Keratinocyte (primary cell): ENCODE measurements at regions not wholly inside any gene's neighbourhood (a gene's known extent, or its start where the extent isn't known, plus 50 kb on each side); places are given as distances from the start of the nearest gene placed in this dataset.

Experiments used
- DNase-seq: peaks from one replicate; pipeline ENCODE4 v3.0.0-alpha.2; 2011; ENCODE audit warnings: low read depth, missing footprints, low spot score
- FAIRE-seq: peaks from 2 replicates; lab custom pipeline; 2011; peaks lifted over from hg19 to GRCh38; lab: Jason Lieb, UNC
- H2AFZ ChIP-seq: 2 replicates; pipeline ENCODE4 v1.6.0; 2012; ENCODE audit warnings: low read length, control low read depth, inconsistent platforms; ENCODE audit not compliant: control insufficient read depth
- H3K27ac ChIP-seq: 2 replicates; pipeline ENCODE4 v1.5.1; 2011; ENCODE audit warnings: low read length; ENCODE audit not compliant: control insufficient read depth, insufficient read depth
- H3K27me3 ChIP-seq: 3 replicates; pipeline ENCODE4 v1.6.0; 2011; ENCODE audit warnings: low read length; ENCODE audit not compliant: control insufficient read depth, insufficient read depth; ENCODE audit errors: extremely low read depth
- H3K36me3 ChIP-seq, 2 experiments: 2 replicates in 1 of 2; 3 replicates in 1 of 2; pipeline ENCODE4 v1.5.1; 2011; ENCODE audit warnings: low read length in 2 of 2, mild to moderate bottlenecking in 1 of 2; ENCODE audit not compliant: control insufficient read depth in 2 of 2, insufficient read depth in 2 of 2; ENCODE audit errors: extremely low read depth in 1 of 2
- H3K4me1 ChIP-seq: 3 replicates; pipeline ENCODE4 v1.5.1; 2011; ENCODE audit warnings: low read length; ENCODE audit not compliant: control insufficient read depth, insufficient read depth; ENCODE audit errors: extremely low read depth
- H3K4me2 ChIP-seq: 3 replicates; pipeline ENCODE4 v1.6.0; 2011; ENCODE audit warnings: low read depth, low read length; ENCODE audit not compliant: control insufficient read depth, insufficient read depth; ENCODE audit errors: extremely low read depth
- H3K4me3 ChIP-seq, 3 experiments: fragments of 200-600 bp in 1 of 3; sonication (generic) in 1 of 3; 2 replicates in 2 of 3; 3 replicates in 1 of 3; pipeline ENCODE4 v1.5.1; 2011 to 2016; ENCODE audit warnings: low read length in 3 of 3, mild to moderate bottlenecking in 3 of 3, control low read depth in 2 of 3, inconsistent platforms in 1 of 3, low read depth in 1 of 3, mixed read lengths in 1 of 3, mixed run types in 1 of 3, moderate library complexity in 1 of 3; ENCODE audit not compliant: control insufficient read depth in 2 of 3, insufficient read depth in 2 of 3; ENCODE audit errors: extremely low read depth in 1 of 3
- H3K79me2 ChIP-seq: 2 replicates; pipeline ENCODE4 v1.6.0; 2012; ENCODE audit warnings: low read length; ENCODE audit not compliant: control insufficient read depth, insufficient read depth
- H3K9ac ChIP-seq: 3 replicates; pipeline ENCODE4 v1.6.0; 2011; ENCODE audit warnings: low read length; ENCODE audit not compliant: control insufficient read depth, insufficient read depth; ENCODE audit errors: extremely low read depth
- H3K9me1 ChIP-seq: 3 replicates; pipeline ENCODE4 v1.6.0; 2011; ENCODE audit warnings: low read length; ENCODE audit not compliant: control insufficient read depth, insufficient read depth; ENCODE audit errors: extremely low read depth
- H3K9me3 ChIP-seq: 2 replicates; pipeline ENCODE4 v1.5.1; 2012; ENCODE audit warnings: low read depth, low read length; ENCODE audit not compliant: control insufficient read depth
- H4K20me1 ChIP-seq: 3 replicates; pipeline ENCODE4 v1.6.0; 2011; ENCODE audit warnings: low read length; ENCODE audit not compliant: control insufficient read depth, insufficient read depth; ENCODE audit errors: extremely low read depth
- CTCF ChIP-seq, 3 experiments: IDR thresholded peaks in 1 of 3; conservative IDR thresholded peaks in 1 of 3; optimal IDR thresholded peaks in 1 of 3; 2 replicates in 2 of 3; 3 replicates in 1 of 3; pipeline versions ENCODE3 to v1.5.1; 2011; ENCODE audit warnings: low read length in 3 of 3, mild to moderate bottlenecking in 3 of 3, moderate library complexity in 2 of 3, control low read depth in 1 of 3, inconsistent platforms in 1 of 3; ENCODE audit not compliant: insufficient read depth in 2 of 3; ENCODE audit errors: extremely low read depth in 1 of 3
- EZH2 ChIP-seq: IDR thresholded peaks from one replicate; pipeline ENCODE4 v1.6.1; 2012; ENCODE audit warnings: inconsistent platforms, mild to moderate bottlenecking, low read length, moderate library complexity
- dilution Hi-C: fragments of 300-500 bp; cut with MboI; formaldehyde crosslinking; loops from one replicate; pipeline ENCODE4 v1.7.0; 2020; ENCODE audit warnings: low sequenced_read_pairs; ENCODE audit not compliant: extremely low pct_ligation_motif_present

GRCh38 chr2:238693337-238694093 lies 154.4 kb upstream of the TWIST2 start:
- FAIRE-seq (no peak), DNase-seq (no peak)
- peaks cover 11% of the 10 kb centered on the region for H3K27me3 ChIP-seq
- H2AFZ ChIP-seq, result no peak overlapping the region
- no peak for TF ChIP-seq EZH2
- no peak for TF ChIP-seq CTCF (optimal IDR thresholded peaks at IDR 0.05 in 1 of 3, IDR thresholded peaks at IDR 0.05 in 1 of 3, conservative IDR thresholded peaks at IDR 0.05 in 1 of 3; ENCODE audit: extremely low read depth in 1 of 3, insufficient read depth in 2 of 3, low read length in 3 of 3)
- H3K36me3 ChIP-seq, result no peaks in the 10 kb centered on the region
- H3K9ac ChIP-seq, result no peak overlapping the region
- no peaks in the 10 kb centered on the region for H4K20me1 ChIP-seq
- H3K4me1 ChIP-seq, result no peaks in the 10 kb centered on the region
- no peaks in the 10 kb centered on the region for H3K9me1 ChIP-seq
- no peak overlapping the region for H3K27ac ChIP-seq
- H3K4me3 ChIP-seq, result no peak overlapping the region
- dilution Hi-C loops, result no loop called here
- H3K9me3 ChIP-seq, result no peaks in the 10 kb centered on the region
- no peaks in the 10 kb centered on the region for H3K79me2 ChIP-seq
- no peak overlapping the region for H3K4me2 ChIP-seq

GRCh38 chr2:238694136-238694755 lies 153.6 kb upstream of the TWIST2 start:
- dilution Hi-C loops, result no loop called here
- Histone ChIP-seq H3K9ac (no peak overlapping the region), H2AFZ (no peak overlapping the region), H3K9me3 (no peaks in the 10 kb centered on the region), H3K27ac (no peak overlapping the region), H4K20me1 (no peaks in the 10 kb centered on the region), H3K4me2 (no peak overlapping the region), H3K36me3 (no peaks in the 10 kb centered on the region), H3K4me1 (no peaks in the 10 kb centered on the region), H3K27me3 (peaks cover 7% of the 10 kb centered on the region), H3K79me2 (no peaks in the 10 kb centered on the region), H3K9me1 (no peaks in the 10 kb centered on the region), H3K4me3 (no peak overlapping the region)
- no peak for DNase-seq
- FAIRE-seq, result no peak
- TF ChIP-seq CTCF (optimal IDR thresholded peaks at IDR 0.05 in 1 of 3, IDR thresholded peaks at IDR 0.05 in 1 of 3, conservative IDR thresholded peaks at IDR 0.05 in 1 of 3; ENCODE audit: extremely low read depth in 1 of 3, insufficient read depth in 2 of 3, low read length in 3 of 3) (no peak), EZH2 (no peak)
